ENCODE measurements at regions not wholly inside any gene's neighbourhood (a gene's known extent, or its start where the extent isn't known, plus 50 kb on each side); places are given as distances from the start of the nearest gene placed in this dataset.

GRCh38 chr12:125193376-125194152 lies 128.3 kb downstream of the AACS start:
- DNase-seq (ENCODE audit: low read depth): no peak
- H3K4me3 ChIP-seq (ENCODE audit: low read depth, low read length): no peak overlapping the region
- TF ChIP-seq CTCF (IDR thresholded peaks at IDR 0.05; ENCODE audit: insufficient read depth, low read depth, low read length): no peak

DNA sequence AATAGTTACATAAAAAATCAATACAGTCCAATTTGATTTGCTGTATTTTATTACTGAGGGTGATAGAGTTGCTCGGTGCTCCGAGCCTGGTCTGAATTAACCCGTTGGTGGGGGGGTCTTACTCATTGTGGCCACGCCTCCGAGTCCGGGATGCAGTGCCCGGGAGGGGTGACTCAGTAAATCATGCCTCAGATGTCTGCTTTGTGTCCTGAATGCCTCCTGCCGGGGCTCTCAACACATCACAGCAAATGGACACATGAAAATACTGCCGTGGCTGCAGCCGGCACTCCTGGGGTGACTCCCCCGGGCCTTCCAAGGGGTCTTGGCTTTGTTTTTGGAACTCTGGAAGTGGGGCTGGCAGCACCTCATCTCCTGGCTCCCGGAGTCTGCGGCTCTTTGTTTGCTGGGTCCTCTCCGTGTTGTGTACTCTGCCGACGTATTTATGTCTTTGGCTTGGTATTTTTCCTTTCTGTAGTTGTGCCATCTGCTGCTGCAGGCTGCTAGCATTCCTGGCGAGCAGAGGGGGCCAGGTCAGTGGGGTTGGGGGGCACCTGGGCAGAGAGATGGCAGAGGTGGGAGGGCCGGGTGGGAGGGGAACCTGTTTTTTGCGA lies 129.0 kb downstream of the AACS start:
- no peak for DNase-seq (ENCODE audit: low read depth)
- H3K4me3 ChIP-seq (ENCODE audit: low read depth, low read length): no peak overlapping the region
- no peak for TF ChIP-seq CTCF (IDR thresholded peaks at IDR 0.05; ENCODE audit: insufficient read depth, low read depth, low read length)

GRCh38 chr12:125194987-125195386 lies 129.8 kb downstream of the AACS start:
- DNase-seq (ENCODE audit: low read depth): no peak
- TF ChIP-seq CTCF (IDR thresholded peaks at IDR 0.05; ENCODE audit: insufficient read depth, low read depth, low read length): no peak
- H3K4me3 ChIP-seq (ENCODE audit: low read depth, low read length): no peak overlapping the region

DNA sequence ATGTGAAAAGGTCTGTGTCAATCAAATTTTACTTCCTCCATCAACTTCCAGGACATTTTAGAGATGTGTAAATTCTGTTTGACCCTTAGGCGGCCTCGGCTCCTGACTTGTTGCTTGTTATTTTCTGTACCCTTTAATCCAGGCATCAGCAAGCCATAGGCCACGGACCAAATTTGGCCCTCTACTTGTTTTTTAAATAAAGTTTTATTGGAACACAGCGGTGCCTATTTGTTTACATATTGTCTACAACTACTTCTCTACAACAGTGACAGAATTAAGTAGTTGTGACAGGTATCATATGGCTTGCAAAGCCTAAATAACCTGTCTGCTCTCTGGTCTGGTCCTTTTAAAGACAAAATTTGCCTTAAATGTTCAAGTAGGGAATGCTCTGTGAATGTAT lies 132.1 kb downstream of the AACS start:
- no peak for TF ChIP-seq CTCF (IDR thresholded peaks at IDR 0.05; ENCODE audit: insufficient read depth, low read depth, low read length)

DNA sequence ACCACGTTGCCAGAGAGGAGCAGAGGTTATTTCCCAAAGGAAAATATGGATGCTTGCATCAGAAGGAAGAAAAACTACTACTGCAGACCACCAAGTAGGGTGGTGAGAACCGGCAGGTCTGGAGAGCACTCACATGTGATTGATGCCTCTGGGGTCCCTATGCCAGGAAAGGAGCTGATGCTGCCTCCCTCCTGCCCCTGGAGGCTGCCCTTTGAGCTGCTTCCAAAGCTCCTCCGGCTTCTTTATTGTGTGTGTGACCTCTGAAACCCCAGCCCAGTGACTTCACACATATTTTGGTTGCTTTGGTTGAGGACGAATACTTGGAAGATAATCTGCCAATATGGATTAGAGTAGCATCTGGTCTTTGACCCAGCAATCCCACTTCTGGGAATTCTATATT lies 133.4 kb downstream of the AACS start:
- DNase-seq (ENCODE audit: low read depth): no peak
- no peak for TF ChIP-seq CTCF (IDR thresholded peaks at IDR 0.05; ENCODE audit: insufficient read depth, low read depth, low read length)
- no peak overlapping the region for H3K4me3 ChIP-seq (ENCODE audit: low read depth, low read length)

More for the DNA sequence above, 132.1 kb downstream of the AACS start:
- DNase-seq (ENCODE audit: low read depth): no peak
- H3K4me3 ChIP-seq (ENCODE audit: low read depth, low read length): no peak overlapping the region

GRCh38 chr12:125201090-125201489 lies 135.9 kb downstream of the AACS start:
- H3K4me3 ChIP-seq (ENCODE audit: low read depth, low read length): no peak overlapping the region
- no peak for DNase-seq (ENCODE audit: low read depth)
- TF ChIP-seq CTCF (IDR thresholded peaks at IDR 0.05; ENCODE audit: insufficient read depth, low read depth, low read length): no peak
